GM18508 (cell line): ENCODE measurements at regions not wholly inside any gene's neighbourhood (a gene's known extent, or its start where the extent isn't known, plus 50 kb on each side); places are given as distances from the start of the nearest gene placed in this dataset.
"Not testable (repeated sequence)": the region's sequence is repeated elsewhere in the genome, so short reads cannot be mapped to it uniquely, and the experiment has no call there.

ENCODE experiments used
- ATAC-seq: cut with Tn5 transposase; IDR thresholded peaks from one replicate; pipeline ENCODE4 v1.9.1; 2021; ENCODE audit warnings: moderate number of reproducible peaks; ENCODE audit not compliant: insufficient read depth, unreplicated experiment

DNA sequence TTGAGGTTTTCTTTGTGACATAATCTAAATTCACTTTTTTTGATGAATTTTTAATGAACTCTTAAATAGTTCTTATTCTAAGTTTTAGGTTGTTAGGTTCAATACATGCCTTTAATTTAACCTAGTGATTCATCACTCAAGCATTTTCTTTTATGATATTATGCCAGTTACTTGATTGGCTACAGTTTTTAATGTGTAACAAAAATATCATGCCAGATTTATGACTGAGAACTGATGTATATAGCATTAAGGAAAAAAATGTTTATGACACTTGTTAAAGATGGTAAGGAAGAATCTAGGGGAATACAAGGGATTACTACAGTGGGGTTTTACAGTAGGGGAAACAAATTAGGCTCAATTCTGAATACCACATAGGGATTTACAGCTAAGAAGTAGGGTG is 103.1 kb downstream of the VGLL3 start:
- no peak for ATAC-seq

- ATAC-seq, result no peak
Observed at GRCh38 chr3:86880066-86880465, 110.9 kb downstream of the VGLL3 start.

GRCh38 chr3:86876504-86877181 is 114.3 kb downstream of the VGLL3 start:
- not testable (repeated sequence) for ATAC-seq

GRCh38 chr3:86874790-86875189 is 116.2 kb downstream of the VGLL3 start:
- not testable (repeated sequence) for ATAC-seq

DNA sequence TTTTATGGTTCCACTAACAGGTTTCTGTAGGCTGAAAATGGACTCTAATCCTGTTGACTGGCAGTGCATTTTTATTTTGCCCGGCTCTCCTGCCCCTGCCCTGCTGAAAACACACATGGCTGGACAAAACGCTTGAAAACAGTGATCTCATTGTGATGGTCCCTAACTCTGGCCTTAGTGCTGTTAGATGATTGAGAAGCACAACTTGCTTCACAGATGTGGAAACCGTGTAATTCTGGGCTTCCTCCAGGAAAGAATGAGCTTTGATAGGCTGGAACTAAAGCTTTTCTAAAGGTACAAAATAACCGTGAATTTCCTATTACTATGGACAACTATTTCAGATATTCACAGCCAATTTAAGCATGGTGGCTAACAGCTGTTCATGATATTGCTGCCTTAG is 121.4 kb downstream of the VGLL3 start:
- no peak for ATAC-seq

- ATAC-seq, result no peak
Observed at GRCh38 chr3:86867982-86868381, 123.0 kb downstream of the VGLL3 start.

DNA sequence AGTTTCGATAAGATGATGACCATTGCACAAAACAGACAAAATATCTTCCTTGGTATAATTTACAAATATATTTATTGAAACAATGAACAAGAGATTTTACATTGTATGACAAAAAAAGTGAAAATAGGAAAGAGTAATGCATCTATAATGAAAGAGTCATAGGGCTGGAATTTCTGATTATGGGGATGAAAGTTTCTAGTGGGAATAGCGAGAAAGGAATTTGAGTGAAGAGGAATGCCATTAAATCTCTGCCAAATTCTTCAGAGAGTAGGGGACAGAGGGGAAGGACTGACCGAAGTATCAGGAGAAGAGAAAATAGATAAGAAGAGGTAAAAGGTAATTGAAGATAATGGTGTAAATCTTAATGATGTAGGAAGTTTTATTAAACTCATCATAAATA is 125.4 kb downstream of the VGLL3 start:
- ATAC-seq, result no peak

- ATAC-seq, result no peak
Observed at GRCh38 chr3:86856711-86857110, 134.2 kb downstream of the VGLL3 start.

GRCh38 chr3:86849991-86850390 is 141.0 kb downstream of the VGLL3 start:
- ATAC-seq, result no peak

DNA sequence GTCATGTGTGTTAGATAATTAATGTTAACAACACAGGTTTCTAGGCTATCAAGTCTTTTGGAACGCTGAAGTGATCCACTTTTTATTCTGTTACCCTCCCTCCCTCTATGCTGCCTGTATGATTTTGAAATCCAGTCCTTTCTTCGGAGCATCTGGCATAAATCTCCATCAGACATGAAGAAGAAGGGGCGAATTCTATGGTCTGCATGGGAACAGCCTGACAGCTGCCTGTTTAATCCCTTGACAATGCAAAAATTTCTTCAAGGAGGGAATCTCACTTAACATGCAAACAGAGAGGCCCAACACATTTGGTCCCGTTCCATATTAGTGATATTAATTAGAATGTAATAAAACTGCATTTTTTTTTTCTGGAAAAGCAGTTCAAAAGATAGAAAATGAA is 145.2 kb downstream of the VGLL3 start:
- no peak for ATAC-seq

DNA sequence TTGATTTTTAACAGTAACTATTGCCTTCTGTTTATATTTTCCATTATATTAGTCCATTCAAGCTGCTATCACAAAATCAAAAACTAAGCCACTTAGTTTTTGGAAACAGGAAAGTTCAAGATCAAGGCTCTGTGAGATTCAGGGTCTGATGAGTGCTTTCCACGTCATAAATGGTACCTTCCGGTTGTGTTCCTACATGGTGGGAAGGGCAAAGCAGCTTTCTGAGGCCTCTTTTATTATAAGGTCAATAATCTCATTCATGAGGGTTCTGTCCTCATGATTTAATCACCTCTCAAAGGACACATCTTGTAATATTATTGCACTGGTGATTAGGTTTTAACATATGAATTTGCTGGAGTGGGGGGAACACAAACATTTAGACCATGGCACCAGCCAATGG is 152.0 kb downstream of the VGLL3 start:
- ATAC-seq, result no peak

- no peak for ATAC-seq
Observed at GRCh38 chr3:86837871-86838270, 153.1 kb downstream of the VGLL3 start.

- ATAC-seq, result no peak
Observed at GRCh38 chr3:86830566-86830965, 160.4 kb downstream of the VGLL3 start.

GRCh38 chr3:86828751-86829150 is 162.2 kb downstream of the VGLL3 start:
- no peak for ATAC-seq

- ATAC-seq, result not testable (repeated sequence)
Observed at GRCh38 chr3:86827582-86827981, 163.4 kb downstream of the VGLL3 start.

- no peak for ATAC-seq
Observed at GRCh38 chr3:86826292-86826691, 164.7 kb downstream of the VGLL3 start.

- ATAC-seq, result no peak
Observed at GRCh38 chr3:86815880-86816279, 175.1 kb downstream of the VGLL3 start.

GRCh38 chr3:86814918-86815655 is 175.9 kb downstream of the VGLL3 start:
- ATAC-seq, result no peak

DNA sequence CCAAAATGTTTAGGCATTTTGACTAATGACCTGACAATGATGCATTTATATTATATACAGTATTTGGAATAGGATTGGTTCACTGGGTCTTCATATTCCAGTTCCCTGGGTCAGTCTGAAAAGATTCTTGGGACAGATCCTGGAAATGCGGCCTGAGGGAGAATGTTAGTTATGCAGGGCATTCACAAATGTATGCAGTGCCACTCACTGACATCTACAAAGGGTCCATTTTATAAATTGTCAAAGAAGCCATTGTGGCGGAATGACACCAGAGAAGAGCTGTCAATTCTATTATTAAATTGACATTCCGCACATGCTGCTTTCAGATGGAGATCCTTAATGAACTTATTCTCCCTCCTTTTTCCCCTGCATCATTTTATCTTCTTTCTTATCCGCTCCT is 176.6 kb downstream of the VGLL3 start:
- ATAC-seq, result no peak

DNA sequence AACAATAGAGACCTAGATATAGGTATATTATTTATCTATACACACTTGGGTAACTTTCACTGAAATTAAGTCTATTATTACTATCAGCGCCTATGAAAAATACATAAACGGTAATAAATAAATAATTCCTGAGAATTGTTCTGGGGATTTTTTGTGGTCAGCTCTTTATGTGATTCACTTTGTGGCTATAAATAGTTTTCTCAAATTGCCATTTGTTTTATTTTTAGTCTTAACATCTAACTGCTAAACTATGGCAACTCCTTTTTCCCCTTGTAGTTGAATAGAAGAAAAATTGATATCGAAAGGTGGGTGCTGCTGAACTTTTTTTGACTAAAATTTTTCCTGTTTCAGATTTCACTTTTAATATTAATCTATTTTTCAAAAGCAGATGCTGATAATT is 189.0 kb downstream of the VGLL3 start:
- no peak for ATAC-seq

- no peak for ATAC-seq
Observed at GRCh38 chr3:86801066-86801465, 189.9 kb downstream of the VGLL3 start.

GRCh38 chr3:86800116-86800515 is 190.8 kb downstream of the VGLL3 start:
- no peak for ATAC-seq
